ENCODE measurements at regions not wholly inside any gene's neighbourhood (a gene's known extent, or its start where the extent isn't known, plus 50 kb on each side); places are given as distances from the start of the nearest gene placed in this dataset.
A peak's percentile ranks its signal among the peaks of the same experiment; 100 is the strongest.

GRCh38 chr14:96978525-96979272 lies 181.5 kb downstream of the VRK1 start (continued):
- no peak for TF ChIP-seq PRDM10 (tag by site-specific recombination; IDR thresholded peaks at IDR 0.05)
- peak; percentile 88 for TF ChIP-seq ATF2 (tag by site-specific recombination; IDR thresholded peaks at IDR 0.05; ENCODE audit: low read depth)
- no peak for TF ChIP-seq ZNF10 (tag by site-specific recombination; IDR thresholded peaks at IDR 0.05)
- TF ChIP-seq SP2 (tag by site-specific recombination; IDR thresholded peaks at IDR 0.05): no peak
- TF ChIP-seq INSM2 (tag by site-specific recombination; IDR thresholded peaks at IDR 0.05): peak; percentile 58
- no peak for TF ChIP-seq ELK4 (IDR thresholded peaks at IDR 0.05; ENCODE audit: borderline replicate concordance, low read depth, low read length)
- no peak for TF ChIP-seq ZNF501 (tag by site-specific recombination; IDR thresholded peaks at IDR 0.05)
- peak; percentile 56; the same call in 1 of the 2 replicates for TF ChIP-seq ZNF184 (tag by site-specific recombination; IDR thresholded peaks at IDR 0.05)
- TF ChIP-seq ZNF473 (tag by site-specific recombination; IDR thresholded peaks at IDR 0.05): no peak
- TF ChIP-seq ZNF114 (tag by site-specific recombination; IDR thresholded peaks at IDR 0.05): no peak
- no peak for TF ChIP-seq YY2 (tag by site-specific recombination; IDR thresholded peaks at IDR 0.05)
- TF ChIP-seq ZNF830 (tag by site-specific recombination; IDR thresholded peaks at IDR 0.05; ENCODE audit: low read depth): no peak
- TF ChIP-seq ZNF266 (tag by site-specific recombination; IDR thresholded peaks at IDR 0.05; ENCODE audit: low read depth): no peak
- TF ChIP-seq ZNF747 (tag by site-specific recombination; IDR thresholded peaks at IDR 0.05): no peak
- TF ChIP-seq ZNF19 (tag by site-specific recombination; IDR thresholded peaks at IDR 0.05; ENCODE audit: low read depth): no peak
- TF ChIP-seq AEBP2 (tag by site-specific recombination; IDR thresholded peaks at IDR 0.05; ENCODE audit: borderline replicate concordance): no peak
- TF ChIP-seq ZNF398 (tag by site-specific recombination; IDR thresholded peaks at IDR 0.05): no peak
- no peak for TF ChIP-seq ZNF174 (tag by site-specific recombination; IDR thresholded peaks at IDR 0.05)
- TF ChIP-seq ZNF529 (tag by site-specific recombination; IDR thresholded peaks at IDR 0.05; ENCODE audit: insufficient replicate concordance): no peak
- no peak for TF ChIP-seq ZNF354C (tag by site-specific recombination; IDR thresholded peaks at IDR 0.05; ENCODE audit: borderline replicate concordance, low read depth)
- no peak for TF ChIP-seq ZNF610 (tag by site-specific recombination; IDR thresholded peaks at IDR 0.05; ENCODE audit: borderline replicate concordance)
- TF ChIP-seq ZNF514 (tag by site-specific recombination; IDR thresholded peaks at IDR 0.05): no peak
- TF ChIP-seq ZFHX2 (tag by site-specific recombination; conservative IDR thresholded peaks at IDR 0.05): peak; percentile 39
- TF ChIP-seq REST (tag by site-specific recombination; IDR thresholded peaks at IDR 0.05): no peak
